ENCODE measurements at regions not wholly inside any gene's neighbourhood (a gene's known extent, or its start where the extent isn't known, plus 50 kb on each side); places are given as distances from the start of the nearest gene placed in this dataset.
"Not testable (repeated sequence)": the region's sequence is repeated elsewhere in the genome, so short reads cannot be mapped to it uniquely, and the experiment has no call there.

GRCh38 chr7:51900755-51901488 is 584.3 kb upstream of the COBL start:
- H3K27me3 ChIP-seq (ENCODE audit: control insufficient read depth, insufficient read depth, low read length); H3K9ac ChIP-seq (ENCODE audit: low read length); H3K36me3 ChIP-seq (ENCODE audit: control insufficient read depth, insufficient read depth, low read length); H3K27ac ChIP-seq (ENCODE audit: low read depth, low read length); H3K4me1 ChIP-seq (ENCODE audit: control insufficient read depth, insufficient read depth, low read length); H3K9me3 ChIP-seq (ENCODE audit: control insufficient read depth, insufficient read depth, low read depth, low read length); H3K4me3 ChIP-seq (ENCODE audit: low read depth, low read length): not testable (repeated sequence)

- H3K4me1 ChIP-seq (ENCODE audit: control insufficient read depth, insufficient read depth, low read length), result no peaks in the 10 kb centered on the region
- no peaks in the 10 kb centered on the region for H3K27me3 ChIP-seq (ENCODE audit: control insufficient read depth, insufficient read depth, low read length)
- H3K9me3 ChIP-seq (ENCODE audit: control insufficient read depth, insufficient read depth, low read depth, low read length), result no peaks in the 10 kb centered on the region
- no peak overlapping the region for H3K27ac ChIP-seq (ENCODE audit: low read depth, low read length)
- no peak overlapping the region for H3K9ac ChIP-seq (ENCODE audit: low read length)
- no peak overlapping the region for H3K4me3 ChIP-seq (ENCODE audit: low read depth, low read length)
- no peaks in the 10 kb centered on the region for H3K36me3 ChIP-seq (ENCODE audit: control insufficient read depth, insufficient read depth, low read length)
These were observed 583.0 kb upstream of the COBL start for GRCh38 chr7:51899611-51900010.

- Histone ChIP-seq H3K27ac (ENCODE audit: low read depth, low read length) (no peak overlapping the region), H3K9ac (ENCODE audit: low read length) (no peak overlapping the region), H3K36me3 (ENCODE audit: control insufficient read depth, insufficient read depth, low read length) (no peaks in the 10 kb centered on the region), H3K4me1 (ENCODE audit: control insufficient read depth, insufficient read depth, low read length) (peaks cover 30% of the 10 kb centered on the region), H3K4me3 (ENCODE audit: low read depth, low read length) (no peak overlapping the region), H3K27me3 (ENCODE audit: control insufficient read depth, insufficient read depth, low read length) (no peaks in the 10 kb centered on the region), H3K9me3 (ENCODE audit: control insufficient read depth, insufficient read depth, low read depth, low read length) (no peaks in the 10 kb centered on the region)
These were observed 565.8 kb upstream of the COBL start for GRCh38 chr7:51882412-51882811.

GRCh38 chr7:51881309-51881708 is 564.7 kb upstream of the COBL start:
- H3K9ac ChIP-seq (ENCODE audit: low read length), result no peak overlapping the region
- peaks cover 32% of the 10 kb centered on the region for H3K4me1 ChIP-seq (ENCODE audit: control insufficient read depth, insufficient read depth, low read length)
- no peaks in the 10 kb centered on the region for H3K27me3 ChIP-seq (ENCODE audit: control insufficient read depth, insufficient read depth, low read length)
- H3K27ac ChIP-seq (ENCODE audit: low read depth, low read length), result no peak overlapping the region
- no peaks in the 10 kb centered on the region for H3K9me3 ChIP-seq (ENCODE audit: control insufficient read depth, insufficient read depth, low read depth, low read length)
- no peak overlapping the region for H3K4me3 ChIP-seq (ENCODE audit: low read depth, low read length)
- no peaks in the 10 kb centered on the region for H3K36me3 ChIP-seq (ENCODE audit: control insufficient read depth, insufficient read depth, low read length)

- no peaks in the 10 kb centered on the region for H3K36me3 ChIP-seq (ENCODE audit: control insufficient read depth, insufficient read depth, low read length)
- H3K27ac ChIP-seq (ENCODE audit: low read depth, low read length), result no peak overlapping the region
- no peaks in the 10 kb centered on the region for H3K9me3 ChIP-seq (ENCODE audit: control insufficient read depth, insufficient read depth, low read depth, low read length)
- H3K9ac ChIP-seq (ENCODE audit: low read length), result no peak overlapping the region
- no peak overlapping the region for H3K4me3 ChIP-seq (ENCODE audit: low read depth, low read length)
- no peaks in the 10 kb centered on the region for H3K27me3 ChIP-seq (ENCODE audit: control insufficient read depth, insufficient read depth, low read length)
- H3K4me1 ChIP-seq (ENCODE audit: control insufficient read depth, insufficient read depth, low read length), result peaks cover 32% of the 10 kb centered on the region
These were observed 562.3 kb upstream of the COBL start for GRCh38 chr7:51878865-51879264.

GRCh38 chr7:51869452-51869851 is 552.8 kb upstream of the COBL start:
- Histone ChIP-seq H3K27ac (ENCODE audit: low read depth, low read length) (peak overlapping the region; percentile 64; the same call in 1 of the 2 replicates), H3K36me3 (ENCODE audit: control insufficient read depth, insufficient read depth, low read length) (no peaks in the 10 kb centered on the region), H3K27me3 (ENCODE audit: control insufficient read depth, insufficient read depth, low read length) (no peaks in the 10 kb centered on the region), H3K9me3 (ENCODE audit: control insufficient read depth, insufficient read depth, low read depth, low read length) (no peaks in the 10 kb centered on the region), H3K4me3 (ENCODE audit: low read depth, low read length) (peak overlapping the region; percentile 45; the same call in 1 of the 2 replicates), H3K9ac (ENCODE audit: low read length) (peak overlapping the region; percentile 87), H3K4me1 (ENCODE audit: control insufficient read depth, insufficient read depth, low read length) (peaks cover 6% of the 10 kb centered on the region; the same call in 1 of the 2 replicates)

- Histone ChIP-seq H3K9ac (ENCODE audit: low read length) (no peak overlapping the region), H3K27me3 (ENCODE audit: control insufficient read depth, insufficient read depth, low read length) (no peaks in the 10 kb centered on the region), H3K36me3 (ENCODE audit: control insufficient read depth, insufficient read depth, low read length) (no peaks in the 10 kb centered on the region), H3K9me3 (ENCODE audit: control insufficient read depth, insufficient read depth, low read depth, low read length) (no peaks in the 10 kb centered on the region), H3K4me3 (ENCODE audit: low read depth, low read length) (no peak overlapping the region), H3K4me1 (ENCODE audit: control insufficient read depth, insufficient read depth, low read length) (peaks cover 6% of the 10 kb centered on the region; the same call in 1 of the 2 replicates), H3K27ac (ENCODE audit: low read depth, low read length) (no peak overlapping the region)
These were observed 550.5 kb upstream of the COBL start for GRCh38 chr7:51867117-51867516.

- H3K27me3 ChIP-seq (ENCODE audit: control insufficient read depth, insufficient read depth, low read length), result no peaks in the 10 kb centered on the region
- H3K9ac ChIP-seq (ENCODE audit: low read length), result no peak overlapping the region
- no peak overlapping the region for H3K27ac ChIP-seq (ENCODE audit: low read depth, low read length)
- H3K9me3 ChIP-seq (ENCODE audit: control insufficient read depth, insufficient read depth, low read depth, low read length), result peaks cover 12% of the 10 kb centered on the region
- H3K4me1 ChIP-seq (ENCODE audit: control insufficient read depth, insufficient read depth, low read length), result no peaks in the 10 kb centered on the region
- H3K4me3 ChIP-seq (ENCODE audit: low read depth, low read length), result no peak overlapping the region
- no peaks in the 10 kb centered on the region for H3K36me3 ChIP-seq (ENCODE audit: control insufficient read depth, insufficient read depth, low read length)
These were observed 543.7 kb upstream of the COBL start for GRCh38 chr7:51860305-51860704.

GRCh38 chr7:51850126-51850525 is 533.5 kb upstream of the COBL start:
- Histone ChIP-seq H3K9me3 (ENCODE audit: control insufficient read depth, insufficient read depth, low read depth, low read length) (peaks cover 23% of the 10 kb centered on the region), H3K4me1 (ENCODE audit: control insufficient read depth, insufficient read depth, low read length) (no peaks in the 10 kb centered on the region), H3K36me3 (ENCODE audit: control insufficient read depth, insufficient read depth, low read length) (no peaks in the 10 kb centered on the region), H3K27ac (ENCODE audit: low read depth, low read length) (no peak overlapping the region), H3K9ac (ENCODE audit: low read length) (no peak overlapping the region), H3K27me3 (ENCODE audit: control insufficient read depth, insufficient read depth, low read length) (no peaks in the 10 kb centered on the region), H3K4me3 (ENCODE audit: low read depth, low read length) (no peak overlapping the region)

GRCh38 chr7:51847461-51848134 is 531.0 kb upstream of the COBL start:
- Histone ChIP-seq H3K4me1 (ENCODE audit: control insufficient read depth, insufficient read depth, low read length) (no peaks in the 10 kb centered on the region), H3K27ac (ENCODE audit: low read depth, low read length) (no peak overlapping the region), H3K9me3 (ENCODE audit: control insufficient read depth, insufficient read depth, low read depth, low read length) (peaks cover 9% of the 10 kb centered on the region), H3K27me3 (ENCODE audit: control insufficient read depth, insufficient read depth, low read length) (no peaks in the 10 kb centered on the region), H3K9ac (ENCODE audit: low read length) (no peak overlapping the region), H3K4me3 (ENCODE audit: low read depth, low read length) (no peak overlapping the region), H3K36me3 (ENCODE audit: control insufficient read depth, insufficient read depth, low read length) (no peaks in the 10 kb centered on the region)

GRCh38 chr7:51839130-51839529 is 522.5 kb upstream of the COBL start:
- H3K27ac ChIP-seq (ENCODE audit: low read depth, low read length); H3K36me3 ChIP-seq (ENCODE audit: control insufficient read depth, insufficient read depth, low read length); H3K4me1 ChIP-seq (ENCODE audit: control insufficient read depth, insufficient read depth, low read length); H3K9me3 ChIP-seq (ENCODE audit: control insufficient read depth, insufficient read depth, low read depth, low read length); H3K4me3 ChIP-seq (ENCODE audit: low read depth, low read length); H3K9ac ChIP-seq (ENCODE audit: low read length); H3K27me3 ChIP-seq (ENCODE audit: control insufficient read depth, insufficient read depth, low read length): not testable (repeated sequence)
